Transverse colon (tissue), 4 donors: ENCODE measurements at regions not wholly inside any gene's neighbourhood (a gene's known extent, or its start where the extent isn't known, plus 50 kb on each side); places are given as distances from the start of the nearest gene placed in this dataset.

Experiments used
- DNase-seq: peaks from one replicate; pipeline ENCODE4 v3.0.0-alpha.2; 2019
- H3K27ac ChIP-seq, 4 donors: fragments of 200-600 bp; sonication (generic); 2 replicates each; pipeline ENCODE4 v1.5.1; 2016 to 2018; ENCODE audit warnings: inconsistent platforms in 4 of 4
- H3K27me3 ChIP-seq: fragments of 200-600 bp; sonication (generic); 2 replicates; pipeline ENCODE4 v1.5.1; 2017; ENCODE audit warnings: inconsistent platforms
- H3K36me3 ChIP-seq, 4 donors: fragments of 200-600 bp; sonication (generic); 2 replicates each; pipeline ENCODE4 v1.5.1; 2017 to 2019; ENCODE audit warnings: inconsistent platforms in 4 of 4
- H3K4me1 ChIP-seq, 4 donors: fragments of 200-600 bp; sonication (generic); 2 replicates each; pipeline ENCODE4 v1.5.1; 2017 to 2020; ENCODE audit warnings: inconsistent platforms in 4 of 4
- H3K4me3 ChIP-seq, 4 donors: fragments of 200-600 bp; sonication (generic); 1 replicate in 1 of 4; 2 replicates in 3 of 4; pipeline versions ENCODE4 v1.5.1 to v1.6.1; 2017 to 2019; ENCODE audit warnings: inconsistent platforms in 4 of 4
- H3K9me3 ChIP-seq, 2 donors: fragments of 200-600 bp; sonication (generic); 2 replicates each; pipeline ENCODE4 v1.5.1; 2017 to 2019; ENCODE audit warnings: inconsistent platforms in 2 of 2
- EP300 ChIP-seq: sonication (generic); formaldehyde crosslinking; IDR thresholded peaks from one replicate; pipeline ENCODE4 v1.6.1; 2017; ENCODE audit warnings: antibody characterized with exemption, low read depth
- POLR2A ChIP-seq: fragments of 450-650 bp; IDR thresholded peaks from one replicate; pipeline ENCODE4 v1.6.1; 2016; ENCODE audit warnings: antibody characterized with exemption, mild to moderate bottlenecking, moderate library complexity
- POLR2AphosphoS5 ChIP-seq, 3 donors: sonication (generic); formaldehyde crosslinking; IDR thresholded peaks; one replicate each; pipeline ENCODE4 v1.6.1; 2016; ENCODE audit warnings: antibody characterized with exemption in 3 of 3
- WGBS, 2 donors: methylation state at CpG; one replicate each; pipeline ENCODE4 v1.1.5; 2018; ENCODE audit warnings: low coverage in 1 of 2; 5-methylcytosine and 5-hydroxymethylcytosine counted together
- in situ Hi-C, 4 donors: fragments of 200-750 bp; cut with MboI; loops; one replicate each; pipeline versions ENCODE4 v1.15.0 to v1.15.1; 2017; ENCODE audit warnings: low sequenced_read_pairs in 3 of 4, low pct_ligation_motif_present in 1 of 4, low pct_unique_long_range_greater_than_20kb in 1 of 4
- intact Hi-C: fragments of 100-400 bp; cut with DNase I; formaldehyde crosslinking; loops from one replicate; pipeline ENCODE4 v1.15.1; 2023; ENCODE audit warnings: low total_unique reads
- TF ChIP-seq, protein P1 (sequence below), 5 experiments: fragments of 200-600 bp in 3 of 5; fragments of 450-650 bp in 2 of 5; sonication (generic) in 3 of 5; IDR thresholded peaks; 1 replicate in 2 of 5; 2 replicates in 3 of 5; pipeline ENCODE4 v1.5.1; 2016 to 2017; ENCODE audit warnings: antibody characterized with exemption in 5 of 5, inconsistent platforms in 3 of 5, mild to moderate bottlenecking in 2 of 5, moderate library complexity in 1 of 5

DNA sequence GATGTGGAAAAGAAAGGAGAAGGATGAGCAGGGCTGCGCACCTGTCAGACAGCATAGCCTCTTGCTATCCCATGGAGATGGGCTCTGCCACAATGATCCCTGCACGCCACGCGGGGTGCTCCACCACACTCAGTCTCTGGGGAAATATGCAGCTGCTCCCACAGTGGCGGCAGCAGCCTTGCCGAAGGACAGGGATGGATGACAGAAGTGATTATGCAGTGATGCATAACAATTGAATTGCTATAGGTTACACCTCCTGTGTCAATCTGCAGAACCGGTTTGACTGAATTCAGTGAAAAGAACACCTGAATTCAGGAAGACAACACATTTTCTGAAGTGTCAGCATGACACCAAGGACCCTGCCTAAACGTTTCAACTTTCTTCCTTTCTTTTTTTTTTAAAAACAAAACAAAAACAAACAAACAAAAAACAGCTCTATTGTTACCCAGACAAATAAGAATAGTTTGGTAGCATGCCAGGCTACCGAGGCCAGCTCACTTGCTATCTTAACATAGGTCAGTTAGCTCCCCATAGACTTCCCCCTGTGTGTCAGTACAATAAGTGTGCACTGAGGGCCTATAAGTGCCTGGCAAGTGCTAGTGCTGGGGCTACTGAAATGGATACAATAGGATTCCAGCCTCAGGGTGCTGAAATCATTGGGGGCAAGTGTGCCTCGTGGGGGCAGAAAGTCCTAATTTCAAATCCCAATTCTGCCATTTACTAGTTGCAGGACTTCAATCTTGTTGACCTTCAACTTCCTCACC, 127.6 kb upstream of the LMO4 start:
- Histone ChIP-seq H3K4me3 (no peak overlapping the region), H3K9me3 (no peaks in the 10 kb centered on the region), H3K27ac (no peak overlapping the region), H3K36me3 (no peaks in the 10 kb centered on the region), H3K4me1 (no peaks in the 10 kb centered on the region), H3K27me3 (no peaks in the 10 kb centered on the region)
- intact Hi-C loops (no loop called here), in situ Hi-C loops (no loop called here)
- DNase-seq = no peak
- TF ChIP-seq EP300 (no peak), POLR2A (no peak), POLR2AphosphoS5 (IDR thresholded peaks at IDR 0.05) (no peak)
- TF ChIP-seq, protein P1, sequence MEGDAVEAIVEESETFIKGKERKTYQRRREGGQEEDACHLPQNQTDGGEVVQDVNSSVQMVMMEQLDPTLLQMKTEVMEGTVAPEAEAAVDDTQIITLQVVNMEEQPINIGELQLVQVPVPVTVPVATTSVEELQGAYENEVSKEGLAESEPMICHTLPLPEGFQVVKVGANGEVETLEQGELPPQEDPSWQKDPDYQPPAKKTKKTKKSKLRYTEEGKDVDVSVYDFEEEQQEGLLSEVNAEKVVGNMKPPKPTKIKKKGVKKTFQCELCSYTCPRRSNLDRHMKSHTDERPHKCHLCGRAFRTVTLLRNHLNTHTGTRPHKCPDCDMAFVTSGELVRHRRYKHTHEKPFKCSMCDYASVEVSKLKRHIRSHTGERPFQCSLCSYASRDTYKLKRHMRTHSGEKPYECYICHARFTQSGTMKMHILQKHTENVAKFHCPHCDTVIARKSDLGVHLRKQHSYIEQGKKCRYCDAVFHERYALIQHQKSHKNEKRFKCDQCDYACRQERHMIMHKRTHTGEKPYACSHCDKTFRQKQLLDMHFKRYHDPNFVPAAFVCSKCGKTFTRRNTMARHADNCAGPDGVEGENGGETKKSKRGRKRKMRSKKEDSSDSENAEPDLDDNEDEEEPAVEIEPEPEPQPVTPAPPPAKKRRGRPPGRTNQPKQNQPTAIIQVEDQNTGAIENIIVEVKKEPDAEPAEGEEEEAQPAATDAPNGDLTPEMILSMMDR (IDR thresholded peaks at IDR 0.05) = no peak
- 31 to 49% methylated on average over 3 to 10 of the region's 10 CpGs for WGBS, 2 donors

DNA sequence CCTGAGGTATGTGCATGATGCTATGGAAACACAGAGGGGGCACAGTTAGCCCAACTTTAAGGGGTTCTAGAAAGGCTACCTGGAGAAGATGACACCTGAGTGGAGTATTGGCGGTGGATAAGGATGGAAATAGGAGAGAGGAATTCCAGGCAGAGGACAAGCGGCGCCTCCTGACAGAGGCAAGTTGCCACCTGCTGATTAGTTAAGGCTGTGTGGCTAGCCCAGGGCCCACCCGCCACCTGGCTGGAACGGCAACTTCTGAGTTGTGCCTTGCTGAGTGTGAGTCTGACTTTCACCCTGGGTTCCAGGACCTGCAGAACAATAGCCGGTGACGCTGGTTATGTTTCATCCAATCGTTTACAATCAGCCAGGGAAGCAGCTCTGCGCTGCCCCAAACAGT, 126.9 kb upstream of the LMO4 start:
- no peaks in the 10 kb centered on the region for H3K9me3 ChIP-seq
- H3K27me3 ChIP-seq = no peaks in the 10 kb centered on the region
- H3K4me1 ChIP-seq = no peaks in the 10 kb centered on the region
- in situ Hi-C loops = no loop called here
- no peak overlapping the region for H3K4me3 ChIP-seq
- H3K36me3 ChIP-seq = no peaks in the 10 kb centered on the region
- TF ChIP-seq POLR2A = no peak
- TF ChIP-seq POLR2AphosphoS5 (IDR thresholded peaks at IDR 0.05) = no peak
- TF ChIP-seq, protein P1 (IDR thresholded peaks at IDR 0.05) = no peak
- TF ChIP-seq EP300 = no peak
- WGBS, 2 donors = 92 to 100% methylated on average over 3 to 9 of the region's 9 CpGs
- no peak overlapping the region for H3K27ac ChIP-seq
- intact Hi-C loops = no loop called here
- DNase-seq = no peak

DNA sequence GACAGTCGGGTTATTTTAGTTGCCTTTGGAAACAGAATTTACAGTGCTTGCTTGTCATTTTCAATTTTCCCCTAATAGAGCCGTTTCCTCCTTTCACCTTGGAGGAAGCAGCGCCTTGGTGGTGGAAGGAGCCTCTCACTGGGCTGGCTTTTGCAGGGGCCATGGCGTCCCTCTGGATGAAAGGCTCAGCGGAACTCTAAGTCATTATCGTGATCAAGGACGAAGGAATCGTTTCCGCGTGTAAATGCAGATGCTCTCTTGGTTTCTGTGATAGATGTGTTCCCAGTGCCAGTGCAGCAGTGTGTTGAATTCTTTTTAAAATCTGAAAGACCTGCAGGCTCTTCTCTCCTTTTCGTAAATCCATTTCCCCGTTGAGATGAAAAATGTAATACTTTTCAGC, 126.2 kb upstream of the LMO4 start:
- no peaks in the 10 kb centered on the region for H3K27me3 ChIP-seq
- 81 to 100% methylated on average over 2 to 12 of the region's 12 CpGs for WGBS, 2 donors
- DNase-seq = no peak
- TF ChIP-seq POLR2AphosphoS5 (IDR thresholded peaks at IDR 0.05) (no peak), EP300 (no peak), POLR2A (no peak)
- TF ChIP-seq, protein P1 (IDR thresholded peaks at IDR 0.05) = no peak
- intact Hi-C loops (no loop called here), in situ Hi-C loops (no loop called here)
- no peak overlapping the region for H3K4me3 ChIP-seq
- no peaks in the 10 kb centered on the region for H3K9me3 ChIP-seq
- H3K4me1 ChIP-seq = no peaks in the 10 kb centered on the region
- H3K36me3 ChIP-seq = no peaks in the 10 kb centered on the region
- H3K27ac ChIP-seq = no peak overlapping the region

DNA sequence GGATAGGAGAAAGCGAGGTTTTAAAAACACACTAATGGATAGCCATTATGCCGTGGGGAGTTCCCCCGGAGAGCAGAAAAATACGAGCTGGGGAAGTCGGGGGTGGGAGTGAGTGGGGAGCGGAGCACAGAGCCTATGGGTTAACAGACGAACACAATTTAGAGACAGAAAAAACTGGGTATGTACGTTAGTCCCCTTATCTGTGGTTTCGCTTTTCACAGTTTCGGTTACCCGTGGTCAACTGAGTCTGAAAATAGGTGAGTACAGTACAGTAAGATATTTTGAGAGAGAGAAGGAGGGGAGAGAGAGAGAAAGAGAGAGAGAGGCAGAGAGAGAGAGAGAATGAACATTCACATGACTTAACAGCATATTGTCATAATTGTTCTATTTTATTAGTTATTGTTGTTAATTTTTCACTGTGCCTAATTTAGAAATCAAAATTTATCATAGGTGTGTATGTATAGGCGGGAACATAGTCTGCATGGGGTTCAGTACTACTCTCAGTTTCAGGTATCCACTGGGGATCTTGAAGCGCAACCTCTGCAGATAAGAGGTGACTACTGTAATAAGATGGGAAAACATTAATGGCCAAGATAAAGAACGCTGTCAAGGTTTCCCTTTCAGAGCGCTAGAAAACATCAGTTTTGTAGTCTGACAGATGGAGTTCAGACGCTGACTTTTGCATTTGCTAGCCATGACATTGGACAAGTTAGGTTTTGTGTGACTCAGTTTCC, 125.6 kb upstream of the LMO4 start:
- intact Hi-C loops (no loop called here), in situ Hi-C loops (no loop called here)
- Histone ChIP-seq H3K27me3 (no peaks in the 10 kb centered on the region), H3K27ac (no peak overlapping the region), H3K4me3 (no peak overlapping the region), H3K36me3 (no peaks in the 10 kb centered on the region), H3K9me3 (no peaks in the 10 kb centered on the region), H3K4me1 (no peaks in the 10 kb centered on the region)
- TF ChIP-seq EP300 (no peak), POLR2A (no peak), POLR2AphosphoS5 (IDR thresholded peaks at IDR 0.05) (no peak)
- TF ChIP-seq, protein P1 (IDR thresholded peaks at IDR 0.05) = no peak
- 67 to 72% methylated on average over 15 to 16 of the region's 16 CpGs for WGBS, 2 donors
- peak; percentile 14 for DNase-seq
